ENCODE measurements at regions not wholly inside any gene's neighbourhood (a gene's known extent, or its start where the extent isn't known, plus 50 kb on each side); places are given as distances from the start of the nearest gene placed in this dataset.
A peak's percentile ranks its signal among the peaks of the same experiment; 100 is the strongest.

DNA sequence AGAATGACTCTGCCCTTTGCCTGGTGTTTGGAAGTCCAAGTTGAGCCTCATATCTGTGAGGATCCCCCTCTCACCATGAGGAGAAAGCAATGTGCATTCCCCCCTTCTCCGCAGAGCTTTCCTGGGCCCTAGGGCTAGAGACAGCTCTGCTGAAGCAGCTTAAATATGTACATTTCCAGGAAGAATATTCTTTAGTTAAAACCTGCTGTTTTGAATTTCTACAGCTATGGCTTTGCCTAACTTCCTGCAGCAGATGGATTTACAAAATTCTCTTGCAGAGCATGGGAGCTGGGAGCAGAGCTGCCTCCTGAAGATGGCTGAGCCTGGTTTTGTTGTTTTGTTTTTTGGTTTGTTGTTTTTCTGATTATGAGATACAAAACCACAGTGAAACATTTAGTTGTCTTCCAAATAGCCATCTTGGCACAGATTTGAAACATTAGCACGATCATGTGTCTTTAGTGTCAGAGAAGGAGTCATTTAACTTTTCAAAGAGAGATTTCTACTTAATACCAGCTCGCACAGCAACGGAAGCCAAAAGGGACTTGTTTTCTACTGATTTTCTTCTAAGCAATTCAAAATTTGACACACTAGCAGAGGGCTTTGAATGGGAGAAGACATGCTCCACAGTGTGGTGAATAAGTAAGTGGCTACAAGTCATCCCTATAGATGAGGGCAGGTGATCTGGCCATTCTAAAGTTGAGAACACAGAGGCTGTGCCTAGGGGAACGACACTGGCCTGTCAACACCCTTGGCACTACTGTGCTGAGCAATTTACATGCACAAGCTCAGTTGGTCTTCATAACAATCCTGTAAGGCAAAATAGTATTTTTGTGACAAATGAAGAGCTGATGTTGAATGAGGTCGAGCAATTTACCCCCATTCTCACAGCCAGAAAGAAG, 222.6 kb downstream of the MREG start:
- Histone ChIP-seq H3K4ac (replicated peaks; ENCODE audit: insufficient read length, low read depth, low read length) (no peak overlapping the region), H3K27ac (ENCODE audit: low read depth, low read length) (no peak overlapping the region), H3K4me3 (ENCODE audit: extremely low read depth in 1 of 4, insufficient read depth in 2 of 4, low read depth in 3 of 4, low read length in 4 of 4) (no peak overlapping the region), H2AK5ac (ENCODE audit: low read depth, low read length) (no peak overlapping the region), H2BK5ac (ENCODE audit: low read depth, low read length) (no peak overlapping the region), H2BK120ac (replicated peaks; ENCODE audit: low read depth, low read length) (no peak overlapping the region), H3K14ac (ENCODE audit: insufficient read length) (no peak overlapping the region), H2BK12ac (ENCODE audit: low read depth, low read length) (no peak overlapping the region), H3K56ac (replicated peaks; ENCODE audit: insufficient read length, low read depth, low read length) (no peak overlapping the region), H2BK20ac (ENCODE audit: low read length) (no peak overlapping the region), H3K36me3 (ENCODE audit: control insufficient read depth in 2 of 4, insufficient read depth in 4 of 4, low read length in 3 of 4) (no peaks in the 10 kb centered on the region), H3K23me2 (ENCODE audit: low read depth, low read length) (no peaks in the 10 kb centered on the region; the same call in 1 of the 2 replicates), H3K79me1 (ENCODE audit: low read depth, low read length) (no peaks in the 10 kb centered on the region), H3K79me2 (ENCODE audit: control insufficient read depth in 1 of 2, insufficient read depth in 2 of 2, low read length in 2 of 2) (no peaks in the 10 kb centered on the region), H4K20me1 (replicated peaks in 1 of 2; ENCODE audit: control insufficient read depth in 1 of 2, insufficient read depth in 2 of 2, low read length in 2 of 2) (no peaks in the 10 kb centered on the region), H3K9ac (replicated peaks in 1 of 4; ENCODE audit: extremely low read depth in 1 of 4, low read depth in 3 of 4, low read length in 3 of 4) (no peak overlapping the region), H3K23ac (ENCODE audit: insufficient read length) (no peak overlapping the region), H3K9me3 (ENCODE audit: insufficient read depth in 2 of 2, low read depth in 1 of 2, low read length in 1 of 2) (no peaks in the 10 kb centered on the region), H2BK15ac (ENCODE audit: low read length) (no peak overlapping the region), H3K27me3 (replicated peaks in 1 of 4; ENCODE audit: control insufficient read depth in 3 of 4, extremely low read depth in 1 of 4, insufficient read depth in 3 of 4, low read length in 3 of 4) (no peaks in the 10 kb centered on the region), H3K4me2 (ENCODE audit: insufficient read depth in 1 of 2, low read depth in 2 of 2, low read length in 2 of 2) (no peak overlapping the region), H4K8ac (ENCODE audit: extremely low read depth, insufficient read depth, low read length) (no peak overlapping the region), H4K91ac (replicated peaks; ENCODE audit: insufficient read length, low read length) (no peak overlapping the region), H4K5ac (ENCODE audit: insufficient read length, low read depth, low read length) (no peak overlapping the region), H3K4me1 (replicated peaks in 1 of 4; ENCODE audit: control insufficient read depth in 3 of 4, insufficient read depth in 4 of 4, low read length in 3 of 4) (no peaks in the 10 kb centered on the region; a peak in 1 of 7 replicates), H2AFZ (ENCODE audit: low read length) (peak overlapping the region; percentile 70), H3K18ac (ENCODE audit: extremely low read depth, low read length) (no peak overlapping the region)
- TF ChIP-seq CHD1 (IDR thresholded peaks at IDR 0.05; ENCODE audit: low read depth, low read length) (no peak), JUND (IDR thresholded peaks at IDR 0.05; ENCODE audit: low read length) (no peak), SP2 (IDR thresholded peaks at IDR 0.05; ENCODE audit: low read length) (no peak)
- TF ChIP-seq, protein P1, sequence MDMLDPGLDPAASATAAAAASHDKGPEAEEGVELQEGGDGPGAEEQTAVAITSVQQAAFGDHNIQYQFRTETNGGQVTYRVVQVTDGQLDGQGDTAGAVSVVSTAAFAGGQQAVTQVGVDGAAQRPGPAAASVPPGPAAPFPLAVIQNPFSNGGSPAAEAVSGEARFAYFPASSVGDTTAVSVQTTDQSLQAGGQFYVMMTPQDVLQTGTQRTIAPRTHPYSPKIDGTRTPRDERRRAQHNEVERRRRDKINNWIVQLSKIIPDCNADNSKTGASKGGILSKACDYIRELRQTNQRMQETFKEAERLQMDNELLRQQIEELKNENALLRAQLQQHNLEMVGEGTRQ (IDR thresholded peaks at IDR 0.05; ENCODE audit: low read length) = no peak
- WGBS, 2 experiments (ENCODE audit: extremely low coverage in 1 of 2, insufficient coverage in 1 of 2, insufficient read length in 1 of 2, insufficient replicate concordance in 2 of 2, low coverage in 1 of 2, low lambda C conversion rate in 2 of 2, missing lambda C conversion rate in 1 of 2) = 87% methylated on average over 6 of the region's 6 CpGs; no CpG with 5 or more reads in 1 of the 2 experiments
- DNase-seq (ENCODE audit: low read depth in 1 of 2, low spot score in 2 of 2) (no peak), FAIRE-seq (no peak)
- ChIA-PET POLR2A (ENCODE audit: partially characterized antibody) (interaction anchor here (0.6 kb wide), 2 partner anchors 43 to 292 kb away, joined by 3 read pairs; no protein-coding TSS in a partner anchor), CTCF (ENCODE audit: partially characterized antibody) (interaction anchor here (0.6 to 1.6 kb wide), 7 partner anchors 14 to 521 kb away, joined by 3 to 5 read pairs (median 3); no protein-coding TSS in a partner anchor)

Data from H1 (cell line).